Ovary (tissue), 3 donors: ENCODE measurements at regions not wholly inside any gene's neighbourhood (a gene's known extent, or its start where the extent isn't known, plus 50 kb on each side); places are given as distances from the start of the nearest gene placed in this dataset.
"Not testable (repeated sequence)": the region's sequence is repeated elsewhere in the genome, so short reads cannot be mapped to it uniquely, and the experiment has no call there.

Experiments
- EP300 ChIP-seq: sonication (generic); formaldehyde crosslinking; IDR thresholded peaks from one replicate; pipeline ENCODE4 v1.6.1; 2017; ENCODE audit warnings: antibody characterized with exemption
- POLR2A ChIP-seq: fragments of 450-650 bp; IDR thresholded peaks from one replicate; pipeline ENCODE4 v1.6.1; 2017; ENCODE audit warnings: antibody characterized with exemption, mild to moderate bottlenecking, moderate library complexity
- TF ChIP-seq, protein P1 (sequence below), 3 donors: fragments of 450-650 bp in 2 of 3; fragments of 200-600 bp in 1 of 3; IDR thresholded peaks; one replicate each; pipeline versions ENCODE4 v1.5.1 to v1.8.0; 2016 to 2022; ENCODE audit warnings: antibody characterized with exemption in 3 of 3, mild to moderate bottlenecking in 1 of 3
- donor health status: DM: no; HTN: no; CAD: no.

GRCh38 chr9:14989336-14989735 lies 79.1 kb upstream of the FREM1 start:
- TF ChIP-seq, protein P1, sequence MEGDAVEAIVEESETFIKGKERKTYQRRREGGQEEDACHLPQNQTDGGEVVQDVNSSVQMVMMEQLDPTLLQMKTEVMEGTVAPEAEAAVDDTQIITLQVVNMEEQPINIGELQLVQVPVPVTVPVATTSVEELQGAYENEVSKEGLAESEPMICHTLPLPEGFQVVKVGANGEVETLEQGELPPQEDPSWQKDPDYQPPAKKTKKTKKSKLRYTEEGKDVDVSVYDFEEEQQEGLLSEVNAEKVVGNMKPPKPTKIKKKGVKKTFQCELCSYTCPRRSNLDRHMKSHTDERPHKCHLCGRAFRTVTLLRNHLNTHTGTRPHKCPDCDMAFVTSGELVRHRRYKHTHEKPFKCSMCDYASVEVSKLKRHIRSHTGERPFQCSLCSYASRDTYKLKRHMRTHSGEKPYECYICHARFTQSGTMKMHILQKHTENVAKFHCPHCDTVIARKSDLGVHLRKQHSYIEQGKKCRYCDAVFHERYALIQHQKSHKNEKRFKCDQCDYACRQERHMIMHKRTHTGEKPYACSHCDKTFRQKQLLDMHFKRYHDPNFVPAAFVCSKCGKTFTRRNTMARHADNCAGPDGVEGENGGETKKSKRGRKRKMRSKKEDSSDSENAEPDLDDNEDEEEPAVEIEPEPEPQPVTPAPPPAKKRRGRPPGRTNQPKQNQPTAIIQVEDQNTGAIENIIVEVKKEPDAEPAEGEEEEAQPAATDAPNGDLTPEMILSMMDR (IDR thresholded peaks at IDR 0.05), result not testable (repeated sequence)
- not testable (repeated sequence) for TF ChIP-seq EP300, POLR2A
